Right kidney (tissue), 1 donor: ENCODE measurements at regions not wholly inside any gene's neighbourhood (a gene's known extent, or its start where the extent isn't known, plus 50 kb on each side); places are given as distances from the start of the nearest gene placed in this dataset.
A peak's percentile ranks its signal among the peaks of the same experiment; 100 is the strongest.

Experiments
- DNase-seq: peaks from one replicate; pipeline ENCODE4 v3.0.0-alpha.2; 2016

DNA sequence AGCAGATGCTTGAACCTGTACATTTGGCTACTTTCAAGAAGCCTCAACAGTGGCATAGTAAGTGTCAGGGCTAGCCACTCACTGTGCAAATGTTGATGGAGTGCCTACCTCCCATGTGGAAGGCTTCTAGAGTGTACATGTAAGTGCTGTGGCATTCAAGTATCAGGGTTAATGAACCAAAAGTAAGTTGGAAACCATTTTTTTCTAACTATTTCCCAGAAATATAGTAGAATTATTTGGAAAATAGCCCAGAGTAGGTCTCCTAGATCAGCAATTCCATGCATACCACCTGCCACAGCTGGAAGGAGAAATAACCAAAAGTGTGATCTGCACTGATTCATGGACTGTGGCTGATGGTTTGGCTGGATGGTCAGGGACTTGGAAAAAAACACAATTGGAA is 53.3 kb downstream of the FOXD1 start:
- no peak for DNase-seq

GRCh38 chr5:73394610-73395009 is 54.0 kb downstream of the FOXD1 start:
- no peak for DNase-seq

- peak; percentile 31 for DNase-seq
Observed at GRCh38 chr5:73393611-73394489, 54.7 kb downstream of the FOXD1 start.

GRCh38 chr5:73392775-73393174 is 55.8 kb downstream of the FOXD1 start:
- peak; percentile 16 for DNase-seq

DNA sequence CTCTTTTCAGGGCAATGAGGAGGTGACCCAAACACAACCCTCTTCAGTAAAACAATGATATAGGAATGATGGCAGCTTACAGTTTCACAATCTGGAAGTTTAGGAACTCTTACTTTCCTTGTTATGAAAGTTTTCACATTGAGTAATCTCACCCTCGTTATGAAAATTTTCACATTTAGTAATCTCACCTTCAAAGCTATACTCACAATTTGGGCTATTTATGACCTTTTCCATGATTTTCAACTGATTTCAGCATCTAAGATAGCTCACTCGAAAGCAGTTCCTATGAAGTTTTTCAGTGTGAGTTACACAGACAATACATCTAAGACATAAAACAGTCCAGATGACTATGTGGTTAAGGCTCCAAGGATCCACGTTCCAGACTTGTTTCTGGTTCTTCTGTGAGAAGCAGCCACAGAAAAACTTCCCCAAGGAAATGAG is 57.1 kb downstream of the FOXD1 start:
- no peak for DNase-seq

DNA sequence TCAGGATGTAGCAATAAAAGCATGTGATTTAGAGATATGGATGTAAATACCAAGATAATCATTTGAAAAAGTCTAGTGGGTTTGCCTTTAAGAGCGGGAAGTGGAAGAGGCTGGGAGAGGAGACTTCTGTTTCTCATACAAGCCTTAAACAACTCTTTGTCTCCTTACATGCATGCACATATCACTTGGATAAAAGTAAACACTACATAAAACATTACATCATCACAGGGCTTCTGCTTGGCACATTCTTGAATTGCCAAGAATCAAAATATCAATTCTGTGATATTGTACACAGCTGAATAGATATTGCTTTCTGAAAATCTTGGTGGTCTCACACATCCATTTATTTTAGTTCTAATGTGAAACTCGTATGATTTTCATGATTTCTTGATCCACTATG is 57.6 kb downstream of the FOXD1 start:
- DNase-seq = no peak

DNA sequence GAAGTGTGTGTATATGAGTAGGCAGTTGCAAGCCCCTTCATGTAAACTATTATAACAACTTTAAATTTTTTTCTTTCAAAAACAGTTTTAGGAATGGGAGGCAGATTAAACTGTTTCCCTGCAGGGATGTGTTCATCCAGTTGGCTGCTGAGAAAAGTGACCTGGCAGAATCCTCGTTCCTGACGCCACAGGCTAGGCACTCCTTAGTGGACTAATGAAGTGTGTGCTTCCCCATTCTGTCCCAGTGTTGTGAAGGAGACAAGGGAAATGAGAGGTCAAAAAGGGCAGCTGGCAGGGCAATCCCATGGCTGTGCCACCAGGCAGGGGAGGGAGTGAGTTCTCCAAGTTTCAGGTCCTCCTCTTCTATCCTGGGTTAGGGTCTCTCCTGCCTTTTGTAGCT is 59.8 kb downstream of the FOXD1 start:
- no peak for DNase-seq

DNA sequence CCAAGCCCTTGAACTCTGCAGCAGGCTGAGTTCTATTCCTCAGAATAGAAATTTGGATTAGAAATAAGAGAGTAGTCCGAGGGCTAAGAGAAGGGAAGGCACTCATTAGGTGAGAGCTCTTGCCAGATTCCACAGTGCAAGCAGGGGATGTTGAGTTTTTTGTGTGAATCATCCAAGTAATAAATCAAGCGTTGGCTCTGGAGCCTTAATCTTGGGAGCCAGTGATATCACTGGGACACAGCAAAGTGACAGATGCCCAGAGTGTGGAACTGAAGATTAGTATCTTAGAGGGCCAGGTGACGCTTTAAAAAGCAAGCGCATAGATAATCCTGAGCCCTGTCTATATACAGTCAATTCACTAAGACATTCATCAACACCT is 60.3 kb downstream of the FOXD1 start:
- no peak for DNase-seq

- peak; percentile 40 for DNase-seq
Observed at GRCh38 chr5:73387601-73388305, 60.8 kb downstream of the FOXD1 start.

DNA sequence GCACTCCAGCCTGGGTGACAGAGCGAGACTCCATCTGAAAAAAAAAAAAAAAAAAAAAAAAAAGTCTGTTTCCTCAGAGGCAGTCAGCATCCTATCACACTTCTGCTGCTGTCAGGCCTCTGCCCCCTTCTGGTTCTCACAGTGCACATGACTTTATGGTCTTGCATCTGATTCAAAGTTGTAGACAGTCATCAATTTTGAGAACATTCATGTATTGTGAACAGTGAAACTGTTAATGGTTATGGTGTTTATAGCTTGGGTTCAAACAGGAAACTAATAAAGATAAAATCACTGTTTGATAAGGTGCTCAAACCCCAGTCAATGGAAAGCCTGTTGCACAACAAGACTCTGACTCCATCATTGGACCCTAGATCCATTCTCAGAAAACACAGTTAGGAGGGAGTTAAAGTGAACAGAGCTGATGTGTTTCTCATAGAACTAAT is 61.4 kb downstream of the FOXD1 start:
- peak; percentile 38 for DNase-seq

DNA sequence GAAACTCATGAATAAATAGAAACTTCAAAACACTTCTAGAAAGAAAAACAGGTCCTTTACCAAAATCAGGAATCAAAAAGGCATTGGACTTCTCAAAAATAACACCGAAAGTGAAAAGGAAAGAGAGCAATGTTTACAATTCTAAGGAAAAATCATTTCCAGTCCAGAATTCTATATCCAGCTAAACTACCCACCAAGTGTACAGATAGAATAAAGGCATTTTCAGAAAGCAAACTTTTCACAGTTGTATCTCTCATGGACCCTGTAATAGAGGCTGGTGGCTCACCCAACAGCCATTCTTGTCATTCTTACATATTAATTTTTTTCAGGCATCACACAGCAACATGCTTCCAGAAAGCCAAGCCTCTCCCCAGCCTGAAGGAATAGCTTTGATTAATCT is 63.7 kb downstream of the FOXD1 start:
- no peak for DNase-seq

- no peak for DNase-seq
Observed at GRCh38 chr5:73382401-73382740, 66.2 kb downstream of the FOXD1 start.

DNA sequence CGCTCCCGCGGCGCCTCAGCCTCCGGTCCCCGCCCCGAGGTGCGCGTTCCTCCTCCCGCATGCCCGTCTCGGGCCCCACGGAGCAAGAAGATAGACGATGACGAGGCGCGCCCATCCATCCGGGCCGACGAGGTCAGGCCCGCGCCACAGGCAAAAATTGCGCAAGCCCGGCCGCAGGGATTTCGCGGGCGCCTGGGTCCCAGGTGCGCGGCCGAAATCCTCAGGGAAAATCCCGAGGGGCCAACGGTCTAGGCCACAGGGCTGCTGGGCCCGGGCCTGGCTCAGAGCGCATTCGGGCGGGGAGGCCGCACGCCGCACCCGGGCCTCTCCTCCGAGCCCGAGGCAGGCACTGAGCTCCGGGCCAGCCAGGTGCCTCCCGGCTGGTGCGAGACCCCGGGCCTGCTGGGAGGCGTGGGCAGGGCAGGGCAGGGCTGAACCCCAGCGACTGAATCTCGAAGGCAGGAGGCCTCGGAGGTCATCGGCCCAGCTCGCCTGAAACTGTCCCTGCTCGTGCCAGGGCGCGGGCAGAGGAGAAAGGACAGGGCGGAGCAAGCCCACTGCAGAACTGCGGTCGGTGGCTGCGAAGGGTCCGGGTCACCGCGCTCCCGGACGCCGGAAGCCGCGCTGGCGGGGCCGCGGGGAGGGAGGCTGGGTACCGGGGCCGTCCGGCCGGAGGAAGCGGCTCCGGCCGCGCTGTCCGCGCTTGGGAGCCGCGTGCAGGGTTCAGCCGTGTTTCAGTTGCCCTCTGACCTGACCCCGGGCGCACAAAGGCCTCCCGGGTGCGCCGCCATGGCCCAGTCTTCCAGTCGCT is 66.8 kb downstream of the FOXD1 start:
- peak; percentile 83 for DNase-seq

- DNase-seq = no peak
Observed at GRCh38 chr5:73380710-73381589, 67.6 kb downstream of the FOXD1 start.

GRCh38 chr5:73380041-73380440 is 68.5 kb downstream of the FOXD1 start:
- DNase-seq = peak; percentile 46

DNA sequence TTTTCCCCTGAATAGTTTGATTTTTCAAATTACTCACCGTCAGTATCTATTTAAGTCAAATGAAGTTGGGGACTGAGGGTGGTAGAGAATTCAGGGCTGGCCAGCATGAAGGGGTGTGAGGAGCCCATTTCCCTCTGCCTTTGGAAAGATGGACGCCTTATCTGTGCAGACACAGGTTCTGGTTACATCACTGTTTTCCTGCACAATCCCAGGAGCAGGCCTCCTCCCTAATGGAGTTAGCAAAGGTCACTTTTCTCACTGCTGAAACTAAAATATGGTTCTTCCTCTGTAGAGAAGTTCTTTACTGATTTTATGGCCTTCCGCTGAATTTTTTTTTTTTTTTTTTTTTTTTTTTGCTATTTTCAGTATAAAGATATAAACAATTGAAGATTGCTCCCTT is 69.1 kb downstream of the FOXD1 start:
- no peak for DNase-seq

DNA sequence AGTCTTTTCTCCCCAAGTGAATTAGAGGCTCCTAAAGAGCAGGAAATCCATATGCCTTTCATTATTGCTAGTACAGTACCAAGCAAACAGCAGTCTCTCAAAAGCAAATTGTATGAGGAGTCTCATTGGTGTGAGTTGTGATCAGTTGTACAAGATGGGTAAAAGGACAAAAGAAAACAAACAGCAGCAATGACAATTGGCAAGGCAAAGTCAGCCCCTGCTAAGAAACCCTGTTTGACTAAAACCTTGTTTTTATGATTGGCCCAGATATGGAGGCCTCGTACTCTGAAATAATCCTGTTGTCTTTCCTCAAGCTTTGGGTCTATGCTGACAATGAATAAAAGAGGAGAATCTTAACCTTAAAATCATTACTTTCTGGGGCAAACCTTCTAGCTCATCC is 69.8 kb downstream of the FOXD1 start:
- no peak for DNase-seq

GRCh38 chr5:73378070-73378469 is 70.5 kb downstream of the FOXD1 start:
- no peak for DNase-seq

- no peak for DNase-seq
Observed at GRCh38 chr5:73376618-73377170, 71.9 kb downstream of the FOXD1 start.

DNA sequence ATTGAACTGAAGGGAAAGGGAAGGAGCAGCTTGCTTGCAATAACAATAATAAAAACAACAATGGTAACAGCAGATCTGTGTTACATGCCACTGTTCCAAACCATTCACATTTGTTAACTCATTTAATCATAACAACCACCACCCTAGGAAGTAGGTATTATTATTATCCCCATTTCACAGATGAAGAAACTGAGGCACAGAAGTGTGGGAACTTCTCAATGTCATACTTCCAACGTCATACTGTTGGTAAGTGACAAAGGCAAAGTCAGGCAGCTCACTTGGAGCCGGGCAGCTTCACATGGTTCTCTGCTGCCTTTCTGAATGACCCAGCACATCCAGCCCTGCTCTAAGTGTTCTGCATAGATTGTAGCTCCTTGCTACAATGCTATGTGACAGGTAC is 72.6 kb downstream of the FOXD1 start:
- no peak for DNase-seq

DNA sequence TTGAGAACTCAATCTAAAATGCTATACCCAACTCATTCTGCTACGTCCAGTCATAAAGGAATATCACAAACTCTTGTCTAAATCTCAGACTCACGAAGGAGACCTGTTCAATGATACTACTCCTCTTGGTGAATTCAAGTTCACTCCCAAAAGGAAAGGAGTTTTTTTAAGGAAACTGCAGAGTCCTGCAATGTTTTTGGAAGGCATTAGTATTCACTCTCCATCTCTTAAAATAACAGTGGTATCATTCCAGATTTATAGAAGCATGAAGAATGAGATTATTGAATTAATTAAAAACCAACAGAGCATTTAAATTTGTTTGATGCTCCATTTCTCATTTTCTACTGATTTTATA is 73.4 kb downstream of the FOXD1 start:
- no peak for DNase-seq
